Skeletal muscle cell (primary cell): ENCODE measurements at regions not wholly inside any gene's neighbourhood (a gene's known extent, or its start where the extent isn't known, plus 50 kb on each side); places are given as distances from the start of the nearest gene placed in this dataset.

Experiments
- DNase-seq: peaks from one replicate; pipeline ENCODE4 v3.0.0-alpha.2; 2010; ENCODE audit warnings: low read depth
- H3K4me3 ChIP-seq: 2 replicates; pipeline ENCODE4 v1.5.1; 2011; ENCODE audit warnings: low read depth, mild to moderate bottlenecking, control low read depth, low read length, moderate library complexity

- no peak overlapping the region for H3K4me3 ChIP-seq
- DNase-seq = no peak
These were observed 68.2 kb upstream of the B3GAT1 start for GRCh38 chr11:134480136-134480712.

- no peak for DNase-seq
- no peak overlapping the region for H3K4me3 ChIP-seq
These were observed 67.4 kb upstream of the B3GAT1 start for GRCh38 chr11:134479206-134480135.

GRCh38 chr11:134478611-134479010, 66.6 kb upstream of the B3GAT1 start:
- no peak overlapping the region for H3K4me3 ChIP-seq

GRCh38 chr11:134478176-134478575, 66.1 kb upstream of the B3GAT1 start:
- no peak for DNase-seq
- no peak overlapping the region for H3K4me3 ChIP-seq

More at GRCh38 chr11:134478611-134479010, 66.6 kb upstream of the B3GAT1 start:
- no peak for DNase-seq

- DNase-seq = no peak
- H3K4me3 ChIP-seq = no peak overlapping the region
These were observed 65.4 kb upstream of the B3GAT1 start for GRCh38 chr11:134477486-134477885.

GRCh38 chr11:134476435-134477021, 64.5 kb upstream of the B3GAT1 start:
- no peak for DNase-seq
- no peak overlapping the region for H3K4me3 ChIP-seq

GRCh38 chr11:134475951-134476350, 63.9 kb upstream of the B3GAT1 start:
- no peak for DNase-seq
- no peak overlapping the region for H3K4me3 ChIP-seq

- no peak for DNase-seq
- H3K4me3 ChIP-seq = no peak overlapping the region
These were observed 62.9 kb upstream of the B3GAT1 start for GRCh38 chr11:134474942-134475341.

GRCh38 chr11:134474070-134474860, 62.2 kb upstream of the B3GAT1 start:
- no peak overlapping the region for H3K4me3 ChIP-seq
- DNase-seq = no peak

GRCh38 chr11:134471716-134472455, 59.8 kb upstream of the B3GAT1 start:
- DNase-seq = no peak
- H3K4me3 ChIP-seq = no peak overlapping the region

GRCh38 chr11:134471087-134471715, 59.2 kb upstream of the B3GAT1 start:
- no peak for DNase-seq
- H3K4me3 ChIP-seq = no peak overlapping the region

GRCh38 chr11:134470238-134470637, 58.2 kb upstream of the B3GAT1 start:
- no peak for DNase-seq
- no peak overlapping the region for H3K4me3 ChIP-seq

- no peak overlapping the region for H3K4me3 ChIP-seq
- DNase-seq = no peak
These were observed 57.6 kb upstream of the B3GAT1 start for GRCh38 chr11:134469627-134470026.

GRCh38 chr11:134468796-134469195, 56.8 kb upstream of the B3GAT1 start:
- no peak for DNase-seq
- H3K4me3 ChIP-seq = no peak overlapping the region

- DNase-seq = no peak
- no peak overlapping the region for H3K4me3 ChIP-seq
These were observed 56.1 kb upstream of the B3GAT1 start for GRCh38 chr11:134468081-134468668.

- H3K4me3 ChIP-seq = no peak overlapping the region
- no peak for DNase-seq
These were observed 54.8 kb upstream of the B3GAT1 start for GRCh38 chr11:134466610-134467567.

- no peak for DNase-seq
- H3K4me3 ChIP-seq = no peak overlapping the region
These were observed 54.1 kb upstream of the B3GAT1 start for GRCh38 chr11:134466156-134466555.
